HepG2 (cell line): ENCODE measurements at regions not wholly inside any gene's neighbourhood (a gene's known extent, or its start where the extent isn't known, plus 50 kb on each side); places are given as distances from the start of the nearest gene placed in this dataset.

Experiments
- ATAC-seq: fragments of 200-7000 bp; cut with Tn5 transposase; 3 replicates; pipeline ENCODE4 v1.9.1; 2020; ENCODE audit warnings: mild to moderate bottlenecking, moderate library complexity
- BruUV-seq: library from RNA; stranded (reverse); fragments of 400-500 nt; replicated peaks from 2 replicates; lab custom pipeline; 2021; lab: Mats Ljungman, UMichigan
- CTCF ChIA-PET: fragments of 300-600 bp; formaldehyde crosslinking; extraction: SDS; loops from one replicate; lab custom pipeline; 2021; ENCODE audit warnings: low total read pairs, inconsistent platforms, low intra/inter-chr PET ratio; lab: Yijun Ruan, JAX
- POLR2A ChIA-PET: fragments of 350-600 bp; sonication (Branson Sonifier 250); formaldehyde crosslinking; loops from one replicate; lab custom pipeline; 2020; ENCODE audit warnings: antibody characterized with exemption, inconsistent platforms; lab: Yijun Ruan, JAX
- DNase-seq: peaks from one replicate; pipeline ENCODE4 v3.0.0-alpha.2; 2015; ENCODE audit warnings: low spot score
- FAIRE-seq: peaks from 3 replicates; lab custom pipeline; 2011; peaks lifted over from hg19 to GRCh38; lab: Jason Lieb, UNC
- H2AFZ ChIP-seq: one replicate; pipeline ENCODE4 v1.6.1; 2011; ENCODE audit warnings: low read length, inconsistent platforms
- H3K27ac ChIP-seq: fragments of 300-600 bp; 3 replicates; pipeline ENCODE4 v1.8.0; 2011; ENCODE audit warnings: mixed run types, mild to moderate bottlenecking, mixed read lengths, low read length, inconsistent platforms; ENCODE audit not compliant: insufficient read depth; ENCODE audit errors: extremely low read length
- H3K27me3 ChIP-seq, 2 experiments: fragments of 200-600 bp in 1 of 2; 2 replicates in 1 of 2; 3 replicates in 1 of 2; pipeline versions ENCODE4 v1.6.0 to v1.8.0; 2011; ENCODE audit warnings: low read length in 2 of 2, mild to moderate bottlenecking in 2 of 2, moderate library complexity in 2 of 2, inconsistent platforms in 1 of 2; ENCODE audit not compliant: insufficient read depth in 2 of 2, control insufficient read depth in 1 of 2
- H3K36me3 ChIP-seq, 2 experiments: fragments of 200-600 bp in 1 of 2; replicated peaks in 1 of 2; 2 replicates in 1 of 2; 3 replicates in 1 of 2; pipeline versions ENCODE4 v1.5.1 to v1.8.0; 2011; ENCODE audit warnings: low read length in 2 of 2, inconsistent platforms in 1 of 2; ENCODE audit not compliant: insufficient read depth in 2 of 2, control insufficient read depth in 1 of 2
- H3K4me1 ChIP-seq: 2 replicates; pipeline ENCODE4 v1.5.1; 2012; ENCODE audit warnings: low read length, inconsistent platforms; ENCODE audit not compliant: insufficient read depth
- H3K4me2 ChIP-seq: 2 replicates; pipeline ENCODE4 v1.6.0; 2011; ENCODE audit warnings: low read depth, low read length, inconsistent platforms
- H3K4me3 ChIP-seq, 3 experiments: fragments of 200-600 bp in 1 of 3; sonication (generic), shearing (Covaris generic) in 1 of 3; replicated peaks in 1 of 3; 2 replicates each; pipeline ENCODE4 v1.5.1; 2011 to 2016; ENCODE audit warnings: low read length in 3 of 3, inconsistent platforms in 2 of 3, low read depth in 2 of 3, mild to moderate bottlenecking in 2 of 3, control low read depth in 1 of 3, mixed read lengths in 1 of 3; ENCODE audit not compliant: insufficient read depth in 1 of 3
- H3K79me2 ChIP-seq: one replicate; pipeline ENCODE4 v1.6.1; 2011; ENCODE audit warnings: low read length, inconsistent platforms; ENCODE audit not compliant: insufficient read depth
- H3K9ac ChIP-seq: 2 replicates; pipeline ENCODE4 v1.6.0; 2011; ENCODE audit warnings: mild to moderate bottlenecking, low read depth, low read length, inconsistent platforms; ENCODE audit not compliant: insufficient read depth
- H3K9me3 ChIP-seq: 2 replicates; pipeline ENCODE4 v1.5.1; 2012; ENCODE audit warnings: mild to moderate bottlenecking, low read length
- H4K20me1 ChIP-seq: 2 replicates; pipeline ENCODE4 v1.6.0; 2011; ENCODE audit warnings: inconsistent platforms, mild to moderate bottlenecking, low read length, moderate library complexity; ENCODE audit not compliant: insufficient read depth
- ARNT2 ChIP-seq: sonication (generic); formaldehyde crosslinking; IDR thresholded peaks from 2 replicates; pipeline ENCODE4 v1.8.0; 2022; ENCODE audit warnings: mild to moderate bottlenecking, low read depth, missing genetic modification reagents, moderate library complexity
- E2F2 ChIP-seq: sonication (generic); formaldehyde crosslinking; IDR thresholded peaks from 2 replicates; pipeline ENCODE4 v1.4.0; 2020; ENCODE audit warnings: missing genetic modification reagents, borderline replicate concordance
- HDAC1 ChIP-seq: sonication (generic); formaldehyde crosslinking; IDR thresholded peaks from 2 replicates; pipeline ENCODE4 v1.5.1; 2020; ENCODE audit warnings: mild to moderate bottlenecking, missing genetic modification reagents
- MIER3 ChIP-seq: IDR thresholded peaks from 2 replicates; pipeline ENCODE4 v1.6.1; 2016; ENCODE audit warnings: missing compliant biosample characterization, borderline replicate concordance
- MTERF4 ChIP-seq: sonication (generic); formaldehyde crosslinking; IDR thresholded peaks from 2 replicates; pipeline ENCODE4 v1.8.0; 2023; ENCODE audit warnings: mild to moderate bottlenecking, missing genetic modification reagents
- NR3C1 ChIP-seq: sonication (generic); formaldehyde crosslinking; IDR thresholded peaks from 2 replicates; pipeline ENCODE4 v1.4.0; 2020; ENCODE audit warnings: missing genetic modification reagents
- PAF1 ChIP-seq: IDR thresholded peaks from 2 replicates; pipeline ENCODE4 v1.6.1; 2016; ENCODE audit warnings: missing genetic modification reagents, missing compliant biosample characterization
- TBP ChIP-seq: sonication (generic); formaldehyde crosslinking; IDR thresholded peaks from 2 replicates; pipeline ENCODE4 v1.5.0; 2020; ENCODE audit warnings: missing genetic modification reagents
- THAP11 ChIP-seq: IDR thresholded peaks from 2 replicates; pipeline ENCODE4 v1.6.1; 2016; ENCODE audit warnings: missing biosample characterization, missing genetic modification reagents
- TSC22D2 ChIP-seq: sonication (generic); formaldehyde crosslinking; IDR thresholded peaks from 2 replicates; pipeline ENCODE4 v1.5.1; 2020; ENCODE audit warnings: missing genetic modification reagents, mild to moderate bottlenecking, borderline replicate concordance
- XBP1 ChIP-seq: sonication (generic); formaldehyde crosslinking; IDR thresholded peaks from 2 replicates; pipeline ENCODE4 v1.5.0; 2020; ENCODE audit warnings: missing genetic modification reagents
- ZBTB7A ChIP-seq: sonication (generic); formaldehyde crosslinking; IDR thresholded peaks from 2 replicates; pipeline ENCODE4 v1.8.0; 2022; ENCODE audit warnings: mild to moderate bottlenecking, missing genetic modification reagents
- ZNF577 ChIP-seq: sonication (generic); formaldehyde crosslinking; IDR thresholded peaks from 2 replicates; pipeline ENCODE4 v1.4.0; 2020; ENCODE audit warnings: mild to moderate bottlenecking, low read depth, missing genetic modification reagents, borderline replicate concordance
- ZNF768 ChIP-seq: sonication (generic); formaldehyde crosslinking; IDR thresholded peaks from 2 replicates; pipeline ENCODE4 v1.4.0; 2020; ENCODE audit warnings: missing genetic modification reagents
- ZSCAN31 ChIP-seq: sonication (generic); formaldehyde crosslinking; IDR thresholded peaks from 2 replicates; pipeline ENCODE4 v1.5.0; 2020; ENCODE audit warnings: low read depth, mild to moderate bottlenecking, missing genetic modification reagents
- WGBS: methylation state at CpG from one replicate; pipeline ENCODE4 v1.1.6; 2017; ENCODE audit warnings: low lambda C conversion rate; 5-methylcytosine and 5-hydroxymethylcytosine counted together
- in situ Hi-C: cut with HindIII; loops from 2 replicates; pipeline ENCODE4 v1.10.0; 2017; ENCODE audit warnings: low pct_unique_long_range_greater_than_20kb; ENCODE audit not compliant: extremely low pct_ligation_motif_present
- intact Hi-C: fragments of 100-400 bp; cut with micrococcal nuclease; formaldehyde crosslinking; loops from one replicate; pipeline ENCODE4 v1.10.0; 2022; ENCODE audit not compliant: unreplicated experiment
- TF ChIP-seq, protein P1 (sequence below): sonication (generic); formaldehyde crosslinking; conservative IDR thresholded peaks from 2 replicates; pipeline ENCODE4 v1.8.0; 2022; ENCODE audit warnings: low read depth, missing genetic modification reagents

- TF ChIP-seq PAF1 (CRISPR knock-in tag) (no peak), ZNF577 (CRISPR knock-in tag) (no peak), XBP1 (CRISPR knock-in tag) (no peak)
These were observed 58.9 kb upstream of the L3MBTL3 start (continued) for GRCh38 chr6:129959358-129959930.

DNA sequence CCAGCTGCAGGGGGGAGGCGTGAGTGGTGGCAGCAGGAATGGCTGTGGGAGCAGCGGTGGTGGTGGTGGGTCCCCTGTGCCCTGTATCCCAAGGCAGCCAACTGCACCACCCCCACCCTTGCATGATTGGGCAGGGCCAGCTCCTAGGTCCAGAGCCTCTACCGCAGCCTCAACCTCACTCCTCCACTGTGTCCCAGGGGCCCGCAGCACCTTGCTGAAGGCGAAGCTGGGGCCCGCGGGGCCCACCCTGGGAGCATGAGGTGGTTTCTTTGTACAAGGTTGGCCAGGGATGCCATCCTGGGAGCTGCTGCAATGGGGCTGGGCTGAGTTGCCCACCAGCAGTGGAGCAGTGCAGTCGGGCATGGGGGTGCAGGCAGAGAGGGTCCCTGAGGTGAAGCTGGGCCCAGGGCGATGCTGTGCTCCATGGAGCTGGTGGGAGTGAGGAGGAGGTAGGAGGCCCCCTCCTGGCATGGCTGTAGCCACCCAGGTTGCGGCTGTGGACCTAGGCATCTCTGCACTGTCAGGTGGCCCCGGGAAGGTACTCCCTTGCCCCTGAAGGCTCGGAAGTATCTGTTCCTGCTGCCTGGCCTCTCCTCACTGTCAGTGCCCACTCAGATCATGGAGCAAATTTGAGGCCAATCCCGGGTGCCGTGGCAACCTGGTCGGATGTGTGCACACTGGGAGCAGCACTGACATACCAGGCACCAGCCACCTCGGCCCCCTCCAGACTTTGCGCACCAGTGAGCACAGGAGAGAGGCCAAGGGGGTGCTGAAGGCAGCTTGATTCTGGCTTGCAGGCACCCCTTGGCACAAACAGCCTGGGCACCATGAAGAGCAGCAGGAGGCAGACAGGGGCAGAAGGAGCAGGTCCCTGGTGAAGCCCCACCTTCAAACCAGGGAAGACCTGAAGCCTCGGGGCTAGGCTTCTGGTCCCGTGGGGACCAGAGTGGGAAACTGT, 60.2 kb upstream of the L3MBTL3 start:
- no TSS peak for BruUV-seq
- Histone ChIP-seq H2AFZ (no peak overlapping the region), H3K9me3 (no peaks in the 10 kb centered on the region), H3K4me3 (no peak overlapping the region), H3K36me3 (no peaks in the 10 kb centered on the region), H4K20me1 (no peaks in the 10 kb centered on the region), H3K4me2 (no peak overlapping the region), H3K27me3 (peaks cover 0 to 2% of the 10 kb centered on the region in 2 experiments; a peak in 2 of 5 replicates), H3K9ac (no peak overlapping the region), H3K4me1 (no peaks in the 10 kb centered on the region), H3K27ac (no peak overlapping the region), H3K79me2 (no peaks in the 10 kb centered on the region)
- DNase-seq = no peak
- CTCF ChIA-PET = no interaction called here
- peak; percentile 45; the same call in 2 of the 3 replicates for ATAC-seq
- POLR2A ChIA-PET = no interaction called here
- 19% methylated on average over 9 of the region's 19 CpGs for WGBS
- no peak for TF ChIP-seq ZSCAN31 (CRISPR knock-in tag)
- TF ChIP-seq, protein P1, sequence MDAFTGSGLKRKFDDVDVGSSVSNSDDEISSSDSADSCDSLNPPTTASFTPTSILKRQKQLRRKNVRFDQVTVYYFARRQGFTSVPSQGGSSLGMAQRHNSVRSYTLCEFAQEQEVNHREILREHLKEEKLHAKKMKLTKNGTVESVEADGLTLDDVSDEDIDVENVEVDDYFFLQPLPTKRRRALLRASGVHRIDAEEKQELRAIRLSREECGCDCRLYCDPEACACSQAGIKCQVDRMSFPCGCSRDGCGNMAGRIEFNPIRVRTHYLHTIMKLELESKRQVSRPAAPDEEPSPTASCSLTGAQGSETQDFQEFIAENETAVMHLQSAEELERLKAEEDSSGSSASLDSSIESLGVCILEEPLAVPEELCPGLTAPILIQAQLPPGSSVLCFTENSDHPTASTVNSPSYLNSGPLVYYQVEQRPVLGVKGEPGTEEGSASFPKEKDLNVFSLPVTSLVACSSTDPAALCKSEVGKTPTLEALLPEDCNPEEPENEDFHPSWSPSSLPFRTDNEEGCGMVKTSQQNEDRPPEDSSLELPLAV (CRISPR knock-in tag) = no peak
- no peak for TF ChIP-seq MIER3 (CRISPR knock-in tag)
- no peak for TF ChIP-seq E2F2 (CRISPR knock-in tag)
- no peak for TF ChIP-seq MTERF4
- no peak for TF ChIP-seq ARNT2
- TF ChIP-seq ZNF768 (CRISPR knock-in tag) = no peak
- TF ChIP-seq TBP (CRISPR knock-in tag) = no peak
- TF ChIP-seq NR3C1 (CRISPR knock-in tag) = no peak
- TF ChIP-seq THAP11 (CRISPR knock-in tag) = no peak
- TF ChIP-seq ZBTB7A (CRISPR knock-in tag) = no peak
- TF ChIP-seq TSC22D2 (CRISPR knock-in tag) = no peak
- no peak for TF ChIP-seq HDAC1 (CRISPR knock-in tag)
- in situ Hi-C loops = no loop called here
- no peak for FAIRE-seq
- intact Hi-C loops = no loop called here
